A673 (cell line): ENCODE measurements at regions not wholly inside any gene's neighbourhood (a gene's known extent, or its start where the extent isn't known, plus 50 kb on each side); places are given as distances from the start of the nearest gene placed in this dataset.

ENCODE experiments used
- BruUV-seq: library from RNA; stranded (reverse); fragments of 400-500 nt; replicated peaks from 2 replicates; lab custom pipeline; 2021; lab: Mats Ljungman, UMichigan
- CTCF ChIA-PET: fragments of 300-600 bp; sonication (Branson Sonifier 250); formaldehyde crosslinking; loops from one replicate; lab custom pipeline; 2022; ENCODE audit warnings: antibody characterized with exemption; lab: Charles Lee
- POLR2A ChIA-PET: fragments of 300-600 bp; sonication (Branson Sonifier 250); formaldehyde crosslinking; loops from one replicate; lab custom pipeline; 2022; ENCODE audit warnings: antibody characterized with exemption; ENCODE audit not compliant: low non-redundant PET; lab: Charles Lee
- DNase-seq: peaks from one replicate; pipeline ENCODE4 v3.0.0-alpha.2; 2015; ENCODE audit warnings: low spot score
- H3K27ac ChIP-seq: fragments of 200-600 bp; sonication (generic); 2 replicates; pipeline ENCODE4 v1.5.1; 2016; ENCODE audit warnings: mixed run types, low read depth, mild to moderate bottlenecking, mixed read lengths, antibody characterized with exemption, low read length; ENCODE audit not compliant: poor library complexity, severe bottlenecking
- H3K27me3 ChIP-seq: fragments of 200-600 bp; sonication (generic); replicated peaks from 2 replicates; pipeline ENCODE4 v1.6.1; 2017; ENCODE audit warnings: mixed run types, low read depth, mild to moderate bottlenecking, mixed read lengths, antibody characterized with exemption, low read length; ENCODE audit not compliant: insufficient read depth, poor library complexity
- H3K36me3 ChIP-seq: fragments of 200-600 bp; sonication (generic); 2 replicates; pipeline ENCODE4 v1.6.1; 2016; ENCODE audit warnings: mixed run types, mild to moderate bottlenecking, mixed read lengths, antibody characterized with exemption, low read length; ENCODE audit not compliant: insufficient read depth, poor library complexity, severe bottlenecking
- H3K4me1 ChIP-seq: fragments of 200-600 bp; sonication (generic); 2 replicates; pipeline ENCODE4 v1.6.1; 2017; ENCODE audit warnings: mixed run types, mild to moderate bottlenecking, mixed read lengths, antibody characterized with exemption, low read length; ENCODE audit not compliant: insufficient read depth, poor library complexity, severe bottlenecking
- H3K4me3 ChIP-seq: fragments of 200-600 bp; sonication (generic); 2 replicates; pipeline ENCODE4 v1.5.1; 2016; ENCODE audit warnings: low read depth, mixed run types, mild to moderate bottlenecking, mixed read lengths, low read length; ENCODE audit not compliant: poor library complexity, severe bottlenecking
- H3K9me3 ChIP-seq: fragments of 200-600 bp; sonication (generic); 2 replicates; pipeline ENCODE4 v1.6.1; 2016; ENCODE audit warnings: mixed run types, low read depth, mild to moderate bottlenecking, mixed read lengths, antibody characterized with exemption, low read length; ENCODE audit not compliant: poor library complexity, severe bottlenecking
- CTCF ChIP-seq: fragments of 300-800, 200-600 bp; sonication (generic); conservative IDR thresholded peaks from 2 replicates; pipeline ENCODE4 v1.5.1; 2017; ENCODE audit warnings: low read depth, mild to moderate bottlenecking, antibody characterized with exemption, low read length, moderate library complexity, mixed read lengths
- EZH2 ChIP-seq: fragments of 200-600 bp; sonication (generic); IDR thresholded peaks from 2 replicates; pipeline ENCODE4 v1.6.1; 2017; ENCODE audit warnings: borderline replicate concordance, low read depth, mild to moderate bottlenecking, mixed read lengths, antibody characterized with exemption, low read length; ENCODE audit not compliant: poor library complexity, severe bottlenecking
- intact Hi-C: fragments of 100-400 bp; cut with micrococcal nuclease; formaldehyde crosslinking; loops from one replicate; pipeline ENCODE4 v1.10.0; 2022; ENCODE audit not compliant: unreplicated experiment

- POLR2A ChIA-PET: no interaction called here
- Histone ChIP-seq H3K4me3 (no peak overlapping the region), H3K36me3 (no peaks in the 10 kb centered on the region), H3K9me3 (no peaks in the 10 kb centered on the region), H3K27ac (no peak overlapping the region), H3K4me1 (peaks cover 15% of the 10 kb centered on the region), H3K27me3 (no peaks in the 10 kb centered on the region)
- DNase-seq: no peak
- TF ChIP-seq CTCF (no peak), EZH2 (no peak)
- CTCF ChIA-PET: no interaction called here
- BruUV-seq: no TSS peak
- intact Hi-C loops: no loop called here
Measured at GRCh38 chr2:120866483-120867140, 130.9 kb downstream of the GLI2 start.

- Histone ChIP-seq H3K27ac (peak overlapping the region; percentile 35), H3K4me1 (peaks cover 11% of the 10 kb centered on the region), H3K36me3 (no peaks in the 10 kb centered on the region), H3K27me3 (no peaks in the 10 kb centered on the region), H3K9me3 (no peaks in the 10 kb centered on the region), H3K4me3 (peak overlapping the region; percentile 26)
- intact Hi-C loops: no loop called here
- CTCF ChIA-PET: no interaction called here
- BruUV-seq: no TSS peak
- DNase-seq: peak; percentile 30
- TF ChIP-seq CTCF (no peak), EZH2 (no peak)
- POLR2A ChIA-PET: no interaction called here
Measured at GRCh38 chr2:120867290-120868241, 131.9 kb downstream of the GLI2 start.

- no peak overlapping the region for H3K4me3 ChIP-seq
- no peaks in the 10 kb centered on the region for H3K27me3 ChIP-seq
- DNase-seq: no peak
- POLR2A ChIA-PET: no interaction called here
- H3K4me1 ChIP-seq: peaks cover 11% of the 10 kb centered on the region
- no peaks in the 10 kb centered on the region for H3K36me3 ChIP-seq
- no TSS peak for BruUV-seq
- H3K9me3 ChIP-seq: no peaks in the 10 kb centered on the region
- CTCF ChIA-PET: no interaction called here
- H3K27ac ChIP-seq: no peak overlapping the region
- no peak for TF ChIP-seq CTCF
- TF ChIP-seq EZH2: no peak
- intact Hi-C loops: no loop called here
Measured at GRCh38 chr2:120868366-120868765, 132.7 kb downstream of the GLI2 start.
